ENCODE measurements at regions not wholly inside any gene's neighbourhood (a gene's known extent, or its start where the extent isn't known, plus 50 kb on each side); places are given as distances from the start of the nearest gene placed in this dataset.
"Not testable (repeated sequence)": the region's sequence is repeated elsewhere in the genome, so short reads cannot be mapped to it uniquely, and the experiment has no call there.

DNA sequence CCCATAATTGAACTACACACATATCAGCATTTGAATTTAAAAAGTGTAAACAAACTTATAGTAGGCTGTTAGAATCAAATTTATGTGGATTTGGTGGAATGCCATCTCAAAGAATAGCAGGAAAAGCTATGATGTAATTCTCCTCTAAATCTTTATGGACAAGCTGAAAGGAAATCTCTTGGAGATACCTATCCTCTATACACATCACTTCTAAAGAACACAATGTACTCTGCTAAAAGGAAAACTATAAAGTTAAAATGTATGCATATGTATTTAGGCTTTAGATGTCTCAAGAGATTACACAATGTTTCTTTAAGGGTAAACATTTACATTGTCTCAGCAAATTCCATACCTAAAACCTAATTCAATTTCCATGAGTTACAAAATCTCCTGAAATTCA lies 323.3 kb downstream of the CRPPA start:
- no peak for DNase-seq (ENCODE audit: low read depth, low spot score)

DNA sequence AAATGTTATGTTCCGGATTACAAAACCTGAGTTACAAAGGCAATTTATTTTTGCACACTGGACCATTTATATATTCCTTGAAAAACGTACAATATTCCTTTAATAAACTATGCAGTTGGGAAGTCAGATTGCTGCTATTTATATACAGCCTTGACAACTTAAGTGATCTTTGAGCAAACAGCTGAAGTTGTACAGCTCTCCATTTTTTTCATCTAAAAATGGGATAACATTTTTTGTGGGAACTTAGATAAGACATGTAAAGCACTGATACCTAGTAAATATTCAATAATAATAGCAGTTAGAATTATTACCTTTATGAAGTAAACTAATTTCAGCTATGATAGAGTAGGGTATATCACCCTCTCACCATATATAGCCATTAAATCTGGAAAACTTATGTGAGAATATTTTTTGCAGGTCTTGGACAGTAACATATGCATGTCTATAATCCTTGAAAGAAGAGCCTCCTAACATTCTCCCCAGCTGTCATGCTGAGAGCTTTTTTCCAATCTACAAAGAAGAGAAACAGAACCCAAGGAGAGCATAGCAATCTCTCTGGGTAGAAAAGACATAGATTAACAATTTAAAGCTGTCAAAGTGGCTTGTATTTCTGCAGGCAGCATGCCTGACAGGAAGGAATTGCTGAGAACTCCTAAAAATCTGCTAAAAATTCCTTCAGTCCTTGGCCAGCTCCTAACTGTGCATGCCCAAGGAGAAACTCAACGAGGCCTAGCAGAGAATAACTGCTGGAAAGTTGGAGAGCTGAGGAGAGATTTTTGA lies 326.0 kb downstream of the CRPPA start:
- no peak for DNase-seq (ENCODE audit: low read depth, low spot score)

DNA sequence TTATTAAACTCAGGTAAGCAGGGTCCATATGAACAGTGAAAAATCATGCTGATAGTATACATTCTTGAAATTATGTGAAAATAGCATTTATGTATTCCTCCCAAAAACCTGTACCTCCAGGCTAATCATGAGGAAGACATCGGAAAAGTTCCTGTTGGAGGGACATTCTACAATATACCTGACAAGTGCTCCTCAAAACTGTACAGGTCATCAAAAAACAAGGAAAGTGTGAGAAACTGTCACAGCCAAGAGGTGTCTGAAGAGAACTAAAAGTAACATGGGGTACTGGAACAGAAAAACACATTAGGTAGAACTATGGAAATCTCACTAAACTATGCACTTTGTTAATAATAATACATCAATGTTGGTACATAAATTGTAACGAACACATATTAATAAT lies 326.7 kb downstream of the CRPPA start:
- no peak for DNase-seq (ENCODE audit: low read depth, low spot score)

DNA sequence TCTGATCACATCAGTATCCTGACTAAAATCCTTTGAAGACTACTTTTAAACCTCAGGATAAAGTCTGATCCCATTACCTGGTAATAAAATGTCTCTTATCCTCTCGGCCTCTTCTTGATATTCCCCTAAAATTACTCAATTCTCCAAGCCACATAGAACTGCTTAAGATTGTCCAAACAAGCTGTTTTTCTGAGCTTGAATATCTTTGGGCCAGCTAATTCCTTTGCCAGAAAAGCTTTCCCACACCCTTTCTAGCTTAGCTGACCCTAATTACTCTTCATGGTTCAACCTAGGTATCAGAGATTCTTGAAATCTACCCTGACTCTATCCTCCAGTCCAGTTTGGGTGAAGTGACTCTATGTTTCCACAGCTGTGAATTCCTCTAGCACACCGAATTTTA lies 328.6 kb downstream of the CRPPA start:
- no peak for DNase-seq (ENCODE audit: low read depth, low spot score)

DNA sequence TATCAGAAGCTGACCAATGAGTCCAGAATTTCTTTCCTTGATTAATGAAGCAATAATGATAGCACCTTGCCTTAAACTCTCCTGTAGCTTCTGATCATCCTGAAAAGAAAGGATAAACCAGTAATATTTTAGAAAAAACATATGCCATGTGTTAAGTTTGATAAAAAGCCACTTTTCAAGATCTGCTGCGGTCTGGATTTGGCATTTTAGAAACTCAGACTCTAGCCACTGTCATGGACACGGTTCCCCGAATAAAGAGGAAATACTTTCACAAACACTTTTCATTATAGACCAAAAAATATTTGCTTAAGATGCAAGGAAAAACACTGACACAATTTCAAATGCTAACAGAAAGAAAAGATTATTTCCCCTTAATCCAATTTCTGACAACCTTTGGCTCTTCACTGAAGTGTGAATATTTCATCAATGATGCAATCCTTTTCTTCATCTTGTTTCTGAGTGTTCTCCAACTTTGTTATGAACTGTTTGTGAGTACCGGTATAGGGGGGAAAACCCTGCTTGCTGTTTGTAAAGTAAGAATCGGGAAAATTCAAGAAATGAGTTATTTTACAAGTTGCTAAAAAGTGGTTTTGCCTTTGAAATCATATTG lies 329.5 kb downstream of the CRPPA start:
- no peak for DNase-seq (ENCODE audit: low read depth, low spot score)

DNA sequence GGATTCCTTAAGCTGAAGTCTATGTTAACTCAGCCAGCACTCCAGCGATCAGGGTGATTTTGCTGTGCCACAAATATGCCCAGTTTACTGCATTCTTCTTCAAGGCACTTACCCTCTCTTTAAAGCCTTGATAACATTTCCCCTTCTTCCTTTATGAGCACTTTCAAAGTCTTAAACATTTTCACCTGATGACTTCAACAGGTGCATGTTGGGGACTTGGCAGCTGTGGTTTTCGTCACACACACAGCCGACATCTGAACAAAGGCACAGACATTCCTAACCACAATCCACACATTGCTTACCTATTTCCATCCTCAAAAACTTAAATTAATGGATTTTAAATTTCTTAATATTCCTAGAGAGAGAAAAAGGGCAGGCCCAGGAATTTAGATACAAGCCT lies 331.5 kb downstream of the CRPPA start:
- no peak for DNase-seq (ENCODE audit: low read depth, low spot score)

DNA sequence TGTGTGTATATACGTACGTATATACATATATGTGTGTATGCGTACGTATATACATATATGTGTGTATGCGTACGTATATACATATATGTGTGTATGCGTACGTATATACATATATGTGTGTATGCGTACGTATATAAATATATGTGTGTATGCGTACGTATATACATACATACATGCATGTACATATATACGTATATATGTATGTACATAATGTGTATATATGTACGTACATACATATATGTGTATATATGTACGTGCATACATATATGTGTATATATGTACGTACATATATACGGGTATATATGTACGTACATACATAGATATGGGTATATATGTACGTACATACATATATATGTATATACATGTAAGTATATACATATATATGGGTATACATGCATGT lies 332.1 kb downstream of the CRPPA start:
- no peak for DNase-seq (ENCODE audit: low read depth, low spot score)

DNA sequence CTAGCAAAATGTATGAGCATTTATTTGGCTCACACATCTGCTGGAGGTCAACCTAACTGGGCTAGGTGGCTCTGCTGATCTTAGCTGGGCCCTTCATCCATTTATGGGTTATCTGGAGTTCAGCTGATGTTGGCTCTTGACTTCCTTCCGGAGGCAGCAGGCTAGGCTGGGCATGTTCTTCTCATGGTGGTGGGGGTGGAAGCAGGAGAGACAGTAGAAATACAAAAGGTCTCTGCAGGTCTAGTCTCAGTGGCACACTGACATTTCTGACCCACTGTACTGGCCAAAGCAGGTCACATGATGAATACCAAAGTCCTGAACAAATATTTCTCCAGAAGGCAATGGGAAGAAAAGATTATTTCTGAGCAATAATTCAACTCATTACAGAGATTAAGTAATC lies 334.6 kb downstream of the CRPPA start:
- DNase-seq (ENCODE audit: low read depth, low spot score), result no peak

DNA sequence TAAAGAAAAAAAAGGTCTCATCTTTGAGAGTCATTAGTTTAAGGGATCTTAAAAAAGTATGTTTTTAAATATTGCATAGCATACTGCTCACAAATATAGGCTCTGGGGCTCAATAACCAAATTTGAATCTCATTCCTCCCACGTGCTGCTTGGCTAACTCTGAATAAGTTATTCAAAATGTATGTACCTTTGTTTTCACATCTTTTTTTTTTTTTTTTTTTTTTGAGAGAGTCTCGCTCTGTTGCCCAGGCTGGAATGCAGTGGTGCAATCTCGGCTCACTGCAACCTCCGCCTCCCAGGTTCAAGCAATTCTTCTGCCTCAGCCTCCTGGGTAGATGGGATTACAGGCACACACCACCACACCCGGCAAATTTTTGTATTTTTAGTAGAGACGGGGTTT lies 335.6 kb downstream of the CRPPA start:
- DNase-seq (ENCODE audit: low read depth, low spot score), result not testable (repeated sequence)

DNA sequence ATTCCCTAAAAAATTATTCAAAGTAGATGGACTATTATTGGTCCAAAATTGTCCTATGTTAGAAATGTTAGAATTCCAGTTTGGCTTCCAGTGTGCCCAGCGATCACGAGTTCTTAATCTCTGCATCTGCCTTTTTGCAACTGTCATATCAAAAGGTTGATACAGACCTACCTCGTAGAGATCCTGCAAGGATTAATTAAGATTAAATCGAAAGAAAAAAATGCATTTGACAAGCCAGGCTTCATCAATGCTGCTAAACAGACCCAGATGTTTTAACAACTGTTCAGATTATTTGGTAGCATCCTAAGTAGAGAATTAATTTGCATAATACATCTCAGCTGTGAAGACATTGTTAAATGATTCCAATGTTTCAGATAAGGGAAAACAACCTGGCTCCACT lies 336.5 kb downstream of the CRPPA start:
- no peak for DNase-seq (ENCODE audit: low read depth, low spot score)

DNA sequence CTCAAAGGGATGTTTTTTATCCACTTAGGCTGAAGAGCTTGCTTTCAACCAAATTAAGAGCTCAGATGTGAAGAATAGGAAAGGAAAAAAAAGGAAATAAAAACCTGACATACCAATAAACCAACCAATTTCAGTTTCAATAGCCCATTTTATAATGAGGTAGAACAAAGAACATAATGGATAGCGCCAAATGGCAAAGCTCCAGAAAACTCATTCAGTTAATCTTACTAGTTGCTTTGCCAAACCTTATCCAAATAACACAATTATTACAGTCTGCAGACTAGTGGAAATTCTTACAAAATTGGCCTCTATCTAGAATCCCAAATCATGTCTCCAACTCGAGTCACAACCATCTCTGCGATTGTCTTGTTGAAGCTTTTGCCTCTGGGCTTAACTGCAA lies 337.0 kb downstream of the CRPPA start:
- DNase-seq (ENCODE audit: low read depth, low spot score), result peak; percentile 41

DNA sequence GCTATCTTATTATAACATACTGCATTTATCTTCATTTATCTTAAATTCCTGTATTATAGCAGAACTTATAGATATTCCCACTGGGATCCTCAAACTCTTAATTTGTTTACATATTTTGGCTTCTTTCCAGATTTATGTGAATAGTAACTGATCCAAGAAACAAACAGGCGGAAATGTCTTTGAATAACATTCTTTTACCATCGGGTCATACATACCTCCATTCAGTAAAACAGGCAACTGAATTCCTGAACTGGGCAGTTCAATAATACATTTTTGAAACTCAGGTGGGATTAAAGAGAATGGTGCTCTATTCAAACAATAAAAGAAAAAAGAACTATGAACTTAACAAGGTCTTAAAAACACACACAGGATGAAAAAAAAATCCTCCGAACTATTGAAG lies 337.4 kb downstream of the CRPPA start:
- peak; percentile 74 for DNase-seq (ENCODE audit: low read depth, low spot score)

DNA sequence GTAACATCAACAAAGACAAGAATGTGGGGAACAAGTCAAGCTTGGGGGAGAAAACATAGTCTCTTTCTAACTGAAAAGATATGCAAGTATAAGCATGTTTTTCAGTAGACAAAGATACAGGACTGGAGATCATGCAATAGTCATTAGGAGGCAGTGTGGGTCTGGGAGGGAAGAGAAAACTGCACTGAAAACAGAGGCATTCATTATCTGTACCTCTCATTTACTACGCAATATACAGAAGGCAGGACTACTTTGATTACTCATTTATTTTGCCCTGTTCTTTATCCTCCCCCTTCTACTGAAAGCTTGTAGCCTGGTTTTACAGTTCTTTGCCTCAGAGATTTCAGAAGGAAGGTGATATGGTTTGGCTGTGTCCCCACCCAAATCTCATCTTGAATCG lies 341.2 kb downstream of the CRPPA start:
- DNase-seq (ENCODE audit: low read depth, low spot score), result no peak

DNA sequence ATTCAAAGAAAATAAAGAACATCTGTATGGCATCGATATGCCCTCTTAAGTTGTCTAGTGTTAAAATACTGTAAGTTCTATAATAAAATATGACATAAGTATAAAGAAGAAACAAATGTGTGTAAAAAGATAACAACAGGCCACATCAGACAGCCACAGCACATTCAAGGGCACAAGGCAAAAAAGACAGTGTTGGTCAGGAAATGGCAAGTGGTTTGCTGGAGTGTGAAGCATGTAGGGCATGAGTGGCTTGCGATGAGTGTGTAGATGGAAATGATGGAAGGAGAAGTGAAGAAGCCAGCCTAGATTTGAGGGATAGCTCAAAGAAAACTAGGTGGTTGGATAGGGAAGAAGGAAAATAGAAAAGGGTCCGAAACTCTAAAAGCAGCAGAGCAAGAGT lies 341.6 kb downstream of the CRPPA start:
- no peak for DNase-seq (ENCODE audit: low read depth, low spot score)

DNA sequence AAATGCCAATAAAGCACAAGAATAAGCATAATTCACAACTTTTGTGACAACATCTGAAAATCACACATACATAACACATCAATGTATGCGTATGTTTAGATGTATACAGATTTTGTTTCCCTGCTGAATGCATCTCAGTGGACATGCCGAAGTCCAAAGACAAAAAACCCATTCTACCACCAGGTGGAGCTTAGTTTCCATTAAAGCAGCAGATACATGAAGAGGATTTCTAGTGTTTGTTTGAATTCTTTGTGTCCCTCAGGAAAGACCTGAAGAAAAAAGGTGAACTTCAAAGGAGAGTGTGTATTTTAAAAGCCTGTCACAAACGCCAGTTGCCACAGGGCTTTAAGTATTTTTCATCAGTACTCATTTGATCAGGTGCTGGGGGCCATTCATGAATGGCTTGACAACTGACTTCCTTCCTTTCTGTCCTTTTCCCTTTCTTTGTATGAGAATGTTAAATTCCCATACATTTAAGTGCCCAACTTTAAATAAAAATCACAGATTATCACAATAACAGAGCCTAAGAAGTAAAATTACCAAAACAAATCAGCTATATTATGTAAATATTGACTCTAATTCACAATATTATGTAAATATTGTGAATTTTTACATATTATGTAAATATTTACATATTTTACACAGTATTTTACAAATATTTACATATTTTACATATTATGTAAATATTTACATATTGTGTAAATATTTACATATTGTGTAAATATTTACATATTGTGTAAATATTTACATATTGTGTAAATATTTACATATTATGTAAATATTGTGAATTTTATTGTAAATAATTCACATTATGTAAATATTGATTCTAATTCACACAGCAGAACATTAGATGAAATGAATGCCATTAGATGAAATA lies 343.0 kb downstream of the CRPPA start:
- peak; percentile 39 for DNase-seq (ENCODE audit: low read depth, low spot score)

DNA sequence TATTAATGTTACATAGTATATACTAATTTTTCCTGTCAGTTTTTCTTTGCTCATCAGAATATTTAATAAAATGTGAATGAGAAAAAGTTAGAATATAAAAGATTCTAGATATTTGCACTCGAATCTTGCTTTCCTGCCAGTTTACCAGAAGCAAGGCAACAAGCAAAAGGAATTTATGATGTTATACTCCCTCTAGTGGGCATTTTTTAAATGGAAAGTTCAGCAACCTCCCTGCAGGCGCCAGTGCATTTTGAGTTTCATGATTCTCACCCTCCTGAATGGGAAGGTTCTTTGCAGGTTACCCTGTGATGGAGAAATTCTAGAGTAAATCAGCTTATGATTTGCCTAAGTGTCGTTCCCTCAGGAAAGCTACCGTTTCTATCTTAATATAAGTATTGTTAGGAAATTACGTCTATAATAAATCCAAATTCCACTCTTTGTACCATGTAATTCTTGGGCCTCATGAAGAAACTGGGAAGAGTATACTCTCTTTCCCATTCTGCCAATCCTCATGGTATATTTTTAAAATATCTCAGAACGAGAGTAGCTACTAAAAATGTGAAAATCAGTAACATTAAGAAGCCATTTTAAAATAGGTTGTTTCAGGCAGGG lies 350.0 kb downstream of the CRPPA start:
- no peak for DNase-seq (ENCODE audit: low read depth, low spot score)

DNA sequence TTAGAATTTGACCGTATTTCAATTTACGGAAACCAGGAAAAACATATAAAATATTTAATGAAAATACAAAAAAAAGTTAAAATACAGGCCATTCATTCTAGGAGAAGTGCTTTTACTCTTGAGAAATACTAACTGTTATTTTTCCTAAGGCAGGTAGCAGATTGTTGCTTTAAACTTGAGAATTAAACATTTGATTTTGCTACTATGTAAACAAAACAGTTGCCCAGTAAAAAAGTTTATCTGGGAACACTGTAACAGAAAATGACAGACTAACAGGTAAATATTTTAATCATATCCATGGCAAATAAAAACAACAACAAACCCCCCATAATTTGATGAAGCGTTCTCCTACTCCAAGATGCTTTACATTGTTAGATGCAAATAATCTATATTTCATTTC lies 350.5 kb downstream of the CRPPA start:
- no peak for DNase-seq (ENCODE audit: low read depth, low spot score)

DNA sequence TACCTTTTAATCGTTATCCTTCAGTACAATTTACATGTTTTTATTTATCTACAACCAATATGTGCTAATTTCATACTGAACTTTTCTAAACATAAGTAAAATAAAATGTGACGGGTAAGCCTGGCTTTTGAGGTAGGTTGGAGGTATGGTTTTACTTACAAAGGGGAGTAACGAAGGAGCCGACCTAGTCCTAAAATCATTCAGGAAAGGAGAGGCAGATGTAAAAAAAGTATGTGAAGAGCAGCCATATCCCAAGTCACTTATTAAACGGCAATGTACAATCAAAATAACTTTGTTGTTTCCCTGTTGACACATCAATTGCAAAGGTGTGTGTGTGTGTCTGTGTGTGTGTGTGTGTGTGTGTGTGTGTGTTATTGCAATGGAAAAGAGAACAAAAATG lies 351.3 kb downstream of the CRPPA start:
- no peak for DNase-seq (ENCODE audit: low read depth, low spot score)

DNA sequence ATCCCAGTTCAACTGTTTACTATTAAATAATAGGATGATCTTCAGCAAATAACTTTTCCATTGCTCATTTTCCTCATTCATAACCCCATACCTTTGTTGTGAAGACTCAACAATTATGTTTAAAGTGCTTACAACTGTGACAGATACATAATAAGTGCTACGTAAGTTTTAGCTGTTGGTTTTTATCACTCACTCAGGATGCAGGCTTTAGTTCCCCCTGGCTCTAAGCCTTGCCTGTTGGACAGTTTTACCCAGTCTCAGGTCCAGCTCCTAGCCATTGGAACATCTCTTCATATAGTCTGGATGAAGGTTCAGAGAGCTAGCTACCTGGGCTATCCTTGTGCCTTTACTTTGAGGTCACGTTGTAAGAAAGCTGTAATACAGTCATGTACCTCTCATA lies 353.2 kb downstream of the CRPPA start:
- no peak for DNase-seq (ENCODE audit: low read depth, low spot score)

DNA sequence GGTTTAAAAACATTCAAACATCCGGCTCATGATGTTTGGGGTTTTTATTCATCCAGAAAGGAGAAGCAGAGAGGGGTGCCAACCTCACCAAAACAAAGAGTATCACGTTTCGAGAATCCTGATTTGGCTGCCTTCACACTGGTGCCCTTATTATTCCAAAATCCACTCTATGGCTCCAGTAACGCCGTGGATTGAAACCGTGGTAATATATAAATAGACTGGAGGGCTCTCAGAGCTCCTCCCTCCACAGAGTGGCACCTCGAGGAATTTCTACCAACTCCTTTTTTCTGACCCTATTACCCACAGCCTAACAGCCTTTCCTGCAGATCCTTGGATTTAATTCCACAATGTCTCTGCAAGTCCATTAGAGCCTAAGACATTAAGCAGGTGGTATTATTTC lies 353.6 kb downstream of the CRPPA start:
- no peak for DNase-seq (ENCODE audit: low read depth, low spot score)

DNA sequence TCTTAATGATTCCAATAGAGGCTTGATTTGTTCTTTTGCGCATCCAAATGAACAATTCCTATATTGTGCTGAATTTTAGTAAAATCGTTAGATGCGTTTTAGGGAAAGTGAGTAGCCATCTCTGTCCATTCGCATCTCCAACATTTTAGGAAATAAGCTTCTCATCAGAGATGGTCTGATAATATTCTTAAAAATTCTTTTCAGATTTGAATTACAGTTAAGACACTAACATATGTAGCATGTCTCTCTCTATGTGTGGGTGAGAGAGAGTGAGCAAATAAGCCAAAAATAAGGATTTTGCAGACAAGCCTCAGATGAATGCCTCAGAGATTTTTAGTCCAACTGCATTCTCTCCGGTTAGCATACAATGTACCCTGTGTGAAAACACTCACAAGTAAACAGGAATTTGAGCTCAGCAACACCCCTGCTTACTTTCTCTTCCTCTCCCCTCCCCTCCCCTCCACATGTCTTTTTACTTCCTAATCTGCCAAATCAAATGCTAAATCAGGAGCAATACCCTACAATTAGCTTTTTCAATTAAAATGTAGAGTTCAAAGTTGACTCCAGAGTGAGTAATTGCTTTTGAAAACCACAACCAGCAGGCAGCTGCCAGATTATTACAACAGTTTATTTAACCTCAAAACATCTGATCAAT lies 354.4 kb downstream of the CRPPA start:
- no peak for DNase-seq (ENCODE audit: low read depth, low spot score)

DNA sequence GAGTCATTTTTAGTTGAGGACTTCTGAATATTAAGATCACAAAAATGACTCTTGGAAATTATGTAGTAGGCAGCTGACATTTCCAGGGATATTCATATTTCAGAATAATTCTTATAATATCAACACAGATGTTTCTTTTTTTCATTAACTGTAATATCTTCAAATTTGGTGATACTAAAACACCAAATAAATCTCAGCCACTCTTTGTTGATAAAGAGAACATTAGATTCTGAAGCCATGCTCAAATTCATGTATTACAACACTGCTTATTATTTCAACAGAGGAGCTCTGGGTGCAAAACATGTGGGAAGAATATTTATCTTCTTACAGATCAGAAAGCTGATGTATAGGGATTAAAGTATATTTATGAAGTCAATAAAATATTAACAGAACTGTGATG lies 355.4 kb downstream of the CRPPA start:
- no peak for DNase-seq (ENCODE audit: low read depth, low spot score)
